Esophagus (tissue), 2 donors: ENCODE measurements at regions not wholly inside any gene's neighbourhood (a gene's known extent, or its start where the extent isn't known, plus 50 kb on each side); places are given as distances from the start of the nearest gene placed in this dataset.

Experiments used
- H3K27ac ChIP-seq, 2 donors: one replicate each; pipeline ENCODE4 v1.5.1; 2013; ENCODE audit warnings: low read depth in 2 of 2, mild to moderate bottlenecking in 2 of 2, inconsistent platforms in 1 of 2, low read length in 1 of 2, moderate library complexity in 1 of 2
- H3K27me3 ChIP-seq, 2 donors: one replicate each; pipeline ENCODE4 v1.6.1; 2013; ENCODE audit warnings: low read length in 2 of 2, control low read depth in 1 of 2, mild to moderate bottlenecking in 1 of 2; ENCODE audit not compliant: insufficient read depth in 2 of 2, control insufficient read depth in 1 of 2
- H3K36me3 ChIP-seq, 2 donors: one replicate each; pipeline ENCODE4 v1.6.1; 2013; ENCODE audit warnings: low read length in 1 of 2; ENCODE audit not compliant: control insufficient read depth in 2 of 2, insufficient read depth in 2 of 2
- H3K4me1 ChIP-seq, 2 donors: one replicate each; pipeline ENCODE4 v1.6.1; 2013; ENCODE audit warnings: low read length in 1 of 2; ENCODE audit not compliant: control insufficient read depth in 2 of 2, insufficient read depth in 2 of 2
- H3K4me3 ChIP-seq, 2 donors: one replicate each; pipeline ENCODE4 v1.5.1; 2013; ENCODE audit warnings: low read length in 2 of 2, mild to moderate bottlenecking in 2 of 2, low read depth in 1 of 2, moderate library complexity in 1 of 2
- H3K9me3 ChIP-seq, 2 donors: one replicate each; pipeline ENCODE4 v1.6.1; 2013; ENCODE audit warnings: mild to moderate bottlenecking in 2 of 2, low read depth in 1 of 2, low read length in 1 of 2, moderate library complexity in 1 of 2; ENCODE audit not compliant: control insufficient read depth in 2 of 2, insufficient read depth in 1 of 2
- WGBS, 2 donors: extraction: QIAGEN DNeasy Blood & Tissue Kit; methylation state at CpG; one replicate each; pipeline ENCODE4 v1.1.7; 2013; 5-methylcytosine and 5-hydroxymethylcytosine counted together
- donor health status: healthy with polysubstance abuse.
- donor health status: Bipolar disorder and iron deficiency.

DNA sequence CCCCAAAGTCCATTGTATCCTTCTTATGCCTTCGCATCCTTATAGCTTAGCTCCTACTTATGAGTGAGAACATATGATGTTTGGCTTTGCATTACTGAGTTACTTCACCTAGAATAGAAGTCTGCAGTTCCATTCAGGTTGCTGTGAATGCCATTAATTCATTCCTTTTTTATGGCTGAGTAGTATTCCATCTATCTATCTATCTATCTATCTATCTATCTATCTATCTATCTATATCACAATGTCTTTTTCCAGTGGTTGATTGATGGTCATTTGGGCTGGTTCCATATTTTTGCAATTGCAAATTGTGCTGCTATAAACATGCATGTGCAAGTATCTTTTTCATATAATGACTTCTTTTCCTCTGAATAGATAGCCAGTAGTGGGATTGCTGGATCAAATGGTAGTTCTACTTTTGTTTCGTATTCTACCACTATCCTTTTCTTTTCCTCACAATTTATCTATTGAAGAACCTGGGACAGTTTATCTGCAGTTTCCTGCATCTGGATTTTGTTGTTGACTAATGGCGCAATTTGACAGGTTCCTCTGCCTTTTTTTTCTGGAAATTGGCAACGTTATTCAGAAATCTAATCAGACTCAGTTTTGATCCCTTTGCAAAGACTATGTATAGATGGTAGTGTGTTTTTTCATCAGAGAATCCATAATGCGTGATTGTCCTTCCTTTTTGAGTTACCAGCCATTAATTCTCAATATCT lies 287.2 kb downstream of the ARL4A start:
- 83 to 91% methylated on average over 5 of the region's 5 CpGs for WGBS, 2 donors
- Histone ChIP-seq H3K27me3 (no peaks in the 10 kb centered on the region), H3K4me1 (no peaks in the 10 kb centered on the region), H3K4me3 (no peak overlapping the region), H3K9me3 (no peaks in the 10 kb centered on the region), H3K27ac (no peak overlapping the region), H3K36me3 (no peaks in the 10 kb centered on the region)

DNA sequence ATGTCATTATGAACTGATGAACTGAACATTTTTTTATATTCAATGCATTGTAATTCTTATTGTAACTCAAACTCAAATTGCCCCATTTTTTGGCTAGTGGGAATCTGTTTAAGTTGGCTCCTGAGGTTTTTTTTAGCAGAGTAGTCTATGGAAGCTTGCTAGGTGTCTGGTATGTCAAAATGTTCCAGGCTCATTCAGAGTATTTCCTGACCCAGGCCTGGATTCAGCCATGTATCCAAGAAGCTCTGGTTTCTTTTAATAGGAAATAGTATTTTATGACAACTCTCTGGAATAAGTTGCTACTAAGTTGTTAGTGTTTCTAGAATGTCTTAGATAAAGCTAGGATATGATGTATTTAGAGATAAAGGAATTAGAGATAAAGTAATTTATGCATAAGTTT lies 288.0 kb downstream of the ARL4A start:
- H3K27ac ChIP-seq: no peak overlapping the region
- no peaks in the 10 kb centered on the region for H3K9me3 ChIP-seq
- no peak overlapping the region for H3K4me3 ChIP-seq
- no peaks in the 10 kb centered on the region for H3K4me1 ChIP-seq
- no peaks in the 10 kb centered on the region for H3K36me3 ChIP-seq
- H3K27me3 ChIP-seq: no peaks in the 10 kb centered on the region

DNA sequence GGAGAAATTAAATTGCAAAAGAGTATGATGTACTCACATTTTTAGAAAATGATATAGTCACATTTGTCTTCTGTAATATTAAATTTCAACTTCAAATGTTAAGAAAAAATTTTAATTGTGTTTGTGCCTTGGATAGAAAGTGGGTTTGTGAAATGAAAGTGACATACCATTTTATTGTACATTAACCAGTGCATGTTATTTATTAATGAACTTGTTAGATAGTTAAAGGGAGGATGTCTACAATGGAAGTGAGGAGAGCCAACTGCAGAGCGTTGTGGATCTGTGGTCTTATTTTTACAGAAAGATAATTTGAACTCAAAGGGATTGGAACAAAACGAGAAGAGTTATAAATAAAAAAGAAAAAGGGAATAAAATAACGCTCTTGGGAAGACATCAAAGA lies 291.7 kb downstream of the ARL4A start:
- no peaks in the 10 kb centered on the region for H3K9me3 ChIP-seq
- H3K27me3 ChIP-seq: no peaks in the 10 kb centered on the region
- no peak overlapping the region for H3K27ac ChIP-seq
- H3K36me3 ChIP-seq: no peaks in the 10 kb centered on the region
- WGBS, 2 donors: 75 to 84% methylated on average over 3 of the region's 3 CpGs
- H3K4me3 ChIP-seq: no peak overlapping the region
- H3K4me1 ChIP-seq: no peaks in the 10 kb centered on the region

DNA sequence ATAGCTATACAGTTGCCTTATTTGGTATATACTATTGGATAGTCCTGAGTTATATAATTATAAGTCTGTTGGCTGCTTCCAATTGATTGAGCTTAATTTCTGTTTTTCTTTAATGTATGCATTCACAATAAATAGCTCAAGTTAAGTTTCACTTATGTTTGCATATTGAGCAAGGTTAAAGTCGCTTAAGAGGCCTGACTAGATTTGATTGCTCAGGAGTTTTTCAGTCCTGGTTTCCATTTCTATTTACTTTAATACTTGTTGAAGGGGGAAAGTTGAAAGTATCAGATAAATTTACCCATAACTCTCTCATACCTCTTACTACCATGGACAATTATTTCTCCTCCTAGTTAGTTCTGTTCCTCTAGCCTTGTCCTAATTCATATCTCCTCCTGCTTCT lies 294.7 kb downstream of the ARL4A start:
- 91 to 92% methylated on average over 1 of the region's 1 CpG for WGBS, 2 donors
- H3K4me1 ChIP-seq: no peaks in the 10 kb centered on the region
- H3K4me3 ChIP-seq: no peak overlapping the region
- H3K36me3 ChIP-seq: no peaks in the 10 kb centered on the region
- no peaks in the 10 kb centered on the region for H3K9me3 ChIP-seq
- H3K27ac ChIP-seq: no peak overlapping the region
- H3K27me3 ChIP-seq: no peaks in the 10 kb centered on the region

DNA sequence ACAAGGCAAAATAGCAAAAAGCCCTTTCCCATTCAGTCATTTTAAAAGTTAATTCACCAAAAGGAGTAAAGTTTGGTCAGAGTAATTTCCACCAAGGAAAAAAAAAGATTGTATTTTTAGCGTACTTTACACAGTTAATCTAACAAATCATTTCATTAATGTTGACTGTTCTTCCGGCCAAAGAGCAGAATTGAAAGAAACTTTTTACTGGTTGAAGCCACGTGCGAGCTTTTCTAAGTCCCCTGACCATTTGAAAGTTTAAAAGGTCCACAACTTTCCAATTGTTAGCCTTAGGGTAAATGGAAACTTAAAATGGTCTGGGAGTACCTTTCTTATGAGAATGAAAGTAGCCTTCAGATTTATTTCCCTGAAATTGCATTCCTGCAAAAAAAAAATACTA lies 296.7 kb downstream of the ARL4A start:
- no peaks in the 10 kb centered on the region for H3K9me3 ChIP-seq
- H3K36me3 ChIP-seq: no peaks in the 10 kb centered on the region
- H3K27me3 ChIP-seq: no peaks in the 10 kb centered on the region
- no peaks in the 10 kb centered on the region for H3K4me1 ChIP-seq
- H3K27ac ChIP-seq: no peak overlapping the region
- 74 to 88% methylated on average over 4 of the region's 4 CpGs for WGBS, 2 donors
- no peak overlapping the region for H3K4me3 ChIP-seq

DNA sequence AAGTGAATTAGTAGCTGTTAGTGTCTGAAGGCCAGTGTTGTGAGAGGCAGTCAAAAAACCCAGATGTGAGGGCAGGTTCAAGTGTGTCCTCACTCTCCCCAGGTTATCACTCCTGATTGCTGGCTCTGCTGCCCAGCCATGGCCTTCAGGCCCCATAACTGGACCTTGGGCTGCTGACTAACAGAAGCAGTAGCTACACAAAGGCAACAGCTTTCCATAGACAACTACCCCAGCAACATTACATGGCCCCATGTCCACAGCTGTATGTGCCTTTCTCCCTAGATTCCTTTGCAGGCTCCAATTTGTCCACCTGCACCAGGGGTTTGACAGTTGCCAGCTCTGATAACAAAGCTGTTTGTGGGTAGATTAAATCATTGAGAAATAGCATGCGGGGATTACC lies 297.8 kb downstream of the ARL4A start:
- H3K36me3 ChIP-seq: no peaks in the 10 kb centered on the region
- no peak overlapping the region for H3K27ac ChIP-seq
- no peaks in the 10 kb centered on the region for H3K27me3 ChIP-seq
- no peak overlapping the region for H3K4me3 ChIP-seq
- no peaks in the 10 kb centered on the region for H3K4me1 ChIP-seq
- H3K9me3 ChIP-seq: no peaks in the 10 kb centered on the region
- 85 to 89% methylated on average over 1 of the region's 1 CpG for WGBS, 2 donors

DNA sequence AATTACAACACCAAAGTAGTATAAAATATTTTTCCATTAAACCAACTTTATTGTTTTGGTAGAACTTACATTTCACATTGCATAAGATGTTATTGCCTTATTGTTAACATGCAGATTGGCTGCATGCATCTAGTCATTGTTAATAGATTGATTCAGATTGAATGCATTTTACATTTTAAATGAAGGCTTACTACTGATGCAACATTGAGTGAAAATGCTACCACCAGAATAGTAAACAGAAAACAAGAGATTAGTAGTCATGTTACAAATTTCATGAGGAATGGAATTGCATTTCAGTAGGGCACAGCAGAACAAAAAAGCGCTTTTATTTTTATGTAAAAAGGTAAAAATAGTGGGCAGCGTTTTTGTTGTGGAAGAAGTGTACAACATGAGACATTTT lies 298.3 kb downstream of the ARL4A start:
- Histone ChIP-seq H3K4me1 (no peaks in the 10 kb centered on the region), H3K9me3 (no peaks in the 10 kb centered on the region), H3K36me3 (no peaks in the 10 kb centered on the region), H3K27ac (no peak overlapping the region), H3K27me3 (no peaks in the 10 kb centered on the region), H3K4me3 (no peak overlapping the region)
- WGBS, 2 donors: 79 to 84% methylated on average over 2 of the region's 2 CpGs

DNA sequence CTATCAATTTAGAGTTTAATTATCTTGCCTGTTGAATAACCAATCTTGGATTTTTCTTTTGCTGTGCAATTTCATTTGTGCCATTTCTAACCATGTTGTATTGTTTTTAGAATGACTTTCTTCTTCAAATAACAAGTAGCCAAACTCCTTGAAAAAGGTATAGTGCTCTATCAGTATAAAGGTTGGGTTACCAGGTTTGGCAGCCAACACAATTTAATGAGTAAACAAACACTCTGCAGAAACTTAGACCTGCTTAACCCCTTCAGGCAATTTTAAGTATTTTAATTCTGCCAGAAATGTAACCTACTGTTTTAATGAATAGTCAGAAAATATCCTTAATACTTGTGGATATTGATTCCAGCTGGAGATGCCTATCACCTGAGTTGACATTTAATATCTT lies 299.8 kb downstream of the ARL4A start:
- Histone ChIP-seq H3K9me3 (no peaks in the 10 kb centered on the region), H3K27ac (no peak overlapping the region), H3K27me3 (no peaks in the 10 kb centered on the region), H3K4me3 (no peak overlapping the region), H3K4me1 (no peaks in the 10 kb centered on the region), H3K36me3 (no peaks in the 10 kb centered on the region)

DNA sequence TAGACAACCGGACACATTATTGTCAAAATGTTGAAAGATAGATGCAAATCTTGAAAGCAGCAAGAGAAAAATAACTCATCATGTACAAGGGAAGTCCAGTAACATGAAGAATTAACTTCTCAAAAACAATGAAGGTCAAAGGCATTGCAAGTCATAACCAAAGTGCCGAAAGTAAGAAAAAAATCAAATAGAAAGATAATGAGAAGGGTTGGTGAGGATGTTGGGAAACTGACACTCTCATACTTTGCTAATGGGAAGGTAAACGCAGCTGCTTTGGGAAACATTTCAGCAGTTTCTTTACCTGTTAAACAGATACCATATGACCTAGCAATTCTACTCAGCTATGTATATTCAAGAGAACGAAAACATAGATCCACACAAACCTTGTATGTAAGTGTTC lies 303.0 kb downstream of the ARL4A start:
- no peaks in the 10 kb centered on the region for H3K27me3 ChIP-seq
- H3K36me3 ChIP-seq: no peaks in the 10 kb centered on the region
- H3K4me3 ChIP-seq: no peak overlapping the region
- H3K4me1 ChIP-seq: no peaks in the 10 kb centered on the region
- H3K27ac ChIP-seq: no peak overlapping the region
- no peaks in the 10 kb centered on the region for H3K9me3 ChIP-seq
- WGBS, 2 donors: 92 to 93% methylated on average over 4 of the region's 4 CpGs

DNA sequence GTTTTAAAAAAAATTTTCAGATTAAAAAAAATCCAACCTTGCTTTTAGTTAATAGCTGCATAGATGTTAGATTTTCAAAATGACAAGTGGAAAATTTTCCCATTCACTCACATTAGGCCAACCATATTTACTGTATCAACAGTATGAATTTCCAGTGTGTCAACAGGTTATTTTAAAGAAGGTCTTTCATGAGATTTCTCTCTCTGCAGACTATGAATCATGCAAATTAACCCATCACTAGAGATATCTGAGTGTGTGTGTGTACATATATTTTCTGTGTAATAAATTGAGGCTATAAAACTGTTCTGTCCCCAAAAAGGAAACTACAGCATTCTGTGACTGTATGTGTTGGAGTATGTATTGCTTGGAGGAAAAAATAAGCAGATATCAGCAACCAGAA lies 305.6 kb downstream of the ARL4A start:
- Histone ChIP-seq H3K36me3 (no peaks in the 10 kb centered on the region), H3K9me3 (no peaks in the 10 kb centered on the region), H3K27me3 (no peaks in the 10 kb centered on the region), H3K27ac (no peak overlapping the region), H3K4me1 (no peaks in the 10 kb centered on the region), H3K4me3 (no peak overlapping the region)
